Osteoblast (primary cell): ENCODE measurements at regions not wholly inside any gene's neighbourhood (a gene's known extent, or its start where the extent isn't known, plus 50 kb on each side); places are given as distances from the start of the nearest gene placed in this dataset.

Experiments
- DNase-seq: peaks from one replicate; pipeline ENCODE4 v3.0.0; 2011; ENCODE audit warnings: low spot score, mixed read lengths; ENCODE audit not compliant: insufficient read length; ENCODE audit errors: missing footprints
- H2AFZ ChIP-seq: 2 replicates; pipeline ENCODE4 v1.6.0; 2011; ENCODE audit warnings: mild to moderate bottlenecking, low read length
- H3K27ac ChIP-seq: 2 replicates; pipeline ENCODE4 v1.5.1; 2011; ENCODE audit warnings: mild to moderate bottlenecking, low read depth, low read length, moderate library complexity
- H3K27me3 ChIP-seq: 2 replicates; pipeline ENCODE4 v1.6.0; 2012; ENCODE audit warnings: mild to moderate bottlenecking, control low read depth, inconsistent platforms, low read length, moderate library complexity; ENCODE audit not compliant: insufficient read depth
- H3K36me3 ChIP-seq: 2 replicates; pipeline ENCODE4 v1.5.1; 2011; ENCODE audit warnings: mild to moderate bottlenecking, low read length, control low read depth, moderate library complexity; ENCODE audit not compliant: insufficient read depth
- H3K4me1 ChIP-seq: 2 replicates; pipeline ENCODE4 v1.5.1; 2011; ENCODE audit warnings: mild to moderate bottlenecking, low read length, control low read depth, moderate library complexity; ENCODE audit not compliant: insufficient read depth
- H3K4me2 ChIP-seq: 2 replicates; pipeline ENCODE4 v1.6.0; 2011; ENCODE audit warnings: mild to moderate bottlenecking, low read length; ENCODE audit not compliant: insufficient read depth
- H3K4me3 ChIP-seq: fragments of 200-600 bp; sonication (generic); 3 replicates; pipeline ENCODE4 v1.5.1; 2012; ENCODE audit warnings: mild to moderate bottlenecking, low read length, inconsistent platforms; ENCODE audit not compliant: insufficient read depth
- H3K79me2 ChIP-seq: 2 replicates; pipeline ENCODE4 v1.6.0; 2012; ENCODE audit warnings: mild to moderate bottlenecking, low read length, control low read depth, inconsistent platforms; ENCODE audit not compliant: insufficient read depth
- H3K9me3 ChIP-seq: 2 replicates; pipeline ENCODE4 v1.5.1; 2011; ENCODE audit warnings: low read depth, low read length, control low read depth
- H4K20me1 ChIP-seq: 2 replicates; pipeline ENCODE4 v1.6.0; 2012; ENCODE audit warnings: mild to moderate bottlenecking, low read length, control low read depth; ENCODE audit not compliant: insufficient read depth
- CTCF ChIP-seq: IDR thresholded peaks from 2 replicates; pipeline ENCODE4 v1.5.1; 2011; ENCODE audit warnings: mild to moderate bottlenecking, low read depth, low read length, moderate library complexity; ENCODE audit errors: extremely low read depth

GRCh38 chr1:104929280-104929679, 1179.6 kb downstream of the AMY1C start:
- TF ChIP-seq CTCF: no peak
- no peaks in the 10 kb centered on the region for H3K79me2 ChIP-seq
- peaks cover 4% of the 10 kb centered on the region for H3K9me3 ChIP-seq
- H2AFZ ChIP-seq: no peak overlapping the region
- no peaks in the 10 kb centered on the region for H3K36me3 ChIP-seq
- no peak overlapping the region for H3K4me3 ChIP-seq
- H3K27me3 ChIP-seq: no peaks in the 10 kb centered on the region
- no peaks in the 10 kb centered on the region for H3K4me1 ChIP-seq
- no peak overlapping the region for H3K27ac ChIP-seq
- DNase-seq: peak; percentile 21
- H3K4me2 ChIP-seq: no peak overlapping the region
- H4K20me1 ChIP-seq: no peaks in the 10 kb centered on the region

- Histone ChIP-seq H4K20me1 (no peaks in the 10 kb centered on the region), H3K4me3 (no peak overlapping the region), H3K27me3 (no peaks in the 10 kb centered on the region), H2AFZ (no peak overlapping the region), H3K36me3 (no peaks in the 10 kb centered on the region), H3K4me2 (no peak overlapping the region), H3K4me1 (no peaks in the 10 kb centered on the region), H3K79me2 (no peaks in the 10 kb centered on the region), H3K9me3 (peaks cover 4% of the 10 kb centered on the region), H3K27ac (no peak overlapping the region)
- DNase-seq: no peak
- no peak for TF ChIP-seq CTCF
Measured at GRCh38 chr1:104932030-104932915, 1182.6 kb downstream of the AMY1C start.

- no peak for TF ChIP-seq CTCF
- Histone ChIP-seq H3K79me2 (no peaks in the 10 kb centered on the region), H3K27me3 (no peaks in the 10 kb centered on the region), H3K27ac (no peak overlapping the region), H3K9me3 (no peaks in the 10 kb centered on the region), H3K4me3 (no peak overlapping the region), H3K36me3 (no peaks in the 10 kb centered on the region), H3K4me2 (no peak overlapping the region), H2AFZ (no peak overlapping the region), H4K20me1 (no peaks in the 10 kb centered on the region), H3K4me1 (no peaks in the 10 kb centered on the region)
- DNase-seq: no peak
Measured at GRCh38 chr1:104932949-104933679, 1183.4 kb downstream of the AMY1C start.

- no peaks in the 10 kb centered on the region for H3K9me3 ChIP-seq
- no peak overlapping the region for H3K4me3 ChIP-seq
- no peak for DNase-seq
- H3K27me3 ChIP-seq: no peaks in the 10 kb centered on the region
- no peak overlapping the region for H2AFZ ChIP-seq
- H3K36me3 ChIP-seq: no peaks in the 10 kb centered on the region
- TF ChIP-seq CTCF: no peak
- no peak overlapping the region for H3K4me2 ChIP-seq
- H3K4me1 ChIP-seq: no peaks in the 10 kb centered on the region
- no peak overlapping the region for H3K27ac ChIP-seq
- H4K20me1 ChIP-seq: no peaks in the 10 kb centered on the region
- H3K79me2 ChIP-seq: no peaks in the 10 kb centered on the region
Measured at GRCh38 chr1:104933846-104934245, 1184.1 kb downstream of the AMY1C start.
